Stimulated activated CD8-positive, alpha-beta memory T cell treated with anti-CD3 and anti-CD28 coated beads, Interleukin-12 subunit alpha, Interleukin-12 subunit beta, amount 100 ng/mL, for 1 hour (primary cell): ENCODE measurements at regions not wholly inside any gene's neighbourhood (a gene's known extent, or its start where the extent isn't known, plus 50 kb on each side); places are given as distances from the start of the nearest gene placed in this dataset.
"Not testable (repeated sequence)": the region's sequence is repeated elsewhere in the genome, so short reads cannot be mapped to it uniquely, and the experiment has no call there.

Experiments used
- DNase-seq: peaks from one replicate; pipeline ENCODE4 v3.0.0-alpha.2; 2020; ENCODE audit warnings: low read depth

DNA sequence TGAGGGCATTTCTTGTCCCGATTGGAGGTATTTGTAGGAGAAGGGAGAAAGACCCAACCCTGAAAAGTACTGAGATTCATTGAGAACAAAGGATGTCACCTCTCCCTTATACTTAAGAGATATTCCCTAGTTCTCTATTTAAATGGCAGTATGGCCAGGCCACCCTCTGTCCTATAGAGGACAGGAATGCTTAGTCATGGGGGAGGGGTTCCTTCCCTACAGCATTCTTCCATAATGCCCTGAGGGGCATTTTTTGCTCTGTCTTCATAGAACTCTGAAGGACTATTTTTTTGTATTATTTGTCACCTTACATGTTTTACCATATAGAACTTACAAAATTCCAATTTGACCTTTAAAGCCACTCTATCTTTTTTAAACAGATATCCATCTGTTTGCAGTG is 176.3 kb downstream of the TMEM161B start:
- no peak for DNase-seq

DNA sequence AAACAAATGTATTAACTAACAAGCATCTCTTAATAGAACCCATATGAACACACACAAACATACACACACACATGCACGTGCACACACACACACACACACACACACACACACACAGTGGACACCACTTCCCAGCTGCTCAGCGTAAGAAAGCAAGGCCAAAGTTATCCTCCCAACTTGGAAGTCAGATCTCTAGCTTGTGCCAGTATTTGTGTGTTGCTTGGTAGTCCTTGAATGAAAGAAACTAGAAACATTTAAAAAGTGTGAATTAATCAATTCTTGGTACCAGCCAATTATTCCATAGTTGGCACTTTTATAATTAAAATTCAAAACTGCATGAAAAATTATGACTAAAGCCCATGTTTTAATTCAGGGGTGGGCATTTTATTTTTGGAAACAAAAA is 178.1 kb downstream of the TMEM161B start:
- DNase-seq: no peak

DNA sequence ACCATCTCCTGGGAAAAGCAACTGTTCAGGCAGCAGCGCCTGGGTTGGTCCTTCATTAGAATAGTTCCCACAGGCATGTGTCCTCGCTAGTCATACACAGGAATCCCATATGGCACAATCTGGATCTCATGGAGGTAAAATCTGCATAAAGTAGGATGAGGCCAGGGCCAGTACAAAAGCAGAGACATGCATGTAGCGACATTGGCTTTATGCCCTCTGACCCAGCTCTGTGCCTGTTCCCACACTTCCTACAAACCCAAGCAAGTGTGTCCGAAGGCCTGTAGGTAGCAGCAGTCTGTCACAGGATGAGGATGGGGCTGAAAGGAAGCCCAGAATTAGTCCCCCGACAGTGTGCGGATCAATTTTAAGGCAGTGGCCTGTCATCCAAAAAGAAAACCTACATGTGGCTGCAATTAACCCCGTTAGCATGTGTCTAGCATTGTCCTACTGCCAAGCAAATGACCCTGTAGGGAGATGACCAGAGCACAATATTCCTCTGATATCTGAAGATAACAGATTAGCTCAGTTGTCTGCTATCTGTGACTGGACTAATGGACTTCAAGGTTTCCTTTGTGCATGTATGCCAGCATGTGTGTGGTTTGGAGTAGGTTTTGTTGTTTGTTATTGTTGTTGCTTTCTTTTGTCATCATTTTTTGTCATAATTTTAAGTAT is 178.8 kb downstream of the TMEM161B start:
- DNase-seq: no peak

- no peak for DNase-seq
These were observed 183.2 kb downstream of the TMEM161B start for GRCh38 chr5:88085462-88085861.

DNA sequence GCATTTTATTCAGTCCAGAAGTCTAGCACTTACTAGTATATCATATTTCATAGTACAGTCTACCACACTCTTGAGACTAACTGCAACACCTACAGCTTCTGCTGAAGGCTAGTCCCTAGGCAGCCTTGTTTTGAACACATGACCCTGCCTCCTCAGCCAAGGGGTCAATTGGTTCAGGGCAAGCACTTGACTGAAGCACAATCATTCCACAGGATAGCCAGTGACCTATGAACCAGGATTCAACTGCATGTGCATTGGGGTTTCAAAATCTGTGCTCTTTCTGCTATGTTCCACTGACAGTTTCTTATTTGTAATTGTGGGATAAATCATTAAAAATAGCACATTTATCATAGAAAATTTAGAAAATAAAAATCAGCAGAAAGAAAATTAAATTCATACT is 186.8 kb downstream of the TMEM161B start:
- no peak for DNase-seq

- no peak for DNase-seq
These were observed 204.8 kb downstream of the TMEM161B start for GRCh38 chr5:88063813-88064212.

- no peak for DNase-seq
These were observed 208.5 kb downstream of the TMEM161B start for GRCh38 chr5:88060194-88060593.

GRCh38 chr5:88058625-88059024 is 210.0 kb downstream of the TMEM161B start:
- no peak for DNase-seq

GRCh38 chr5:88052468-88052867 is 216.2 kb downstream of the TMEM161B start:
- not testable (repeated sequence) for DNase-seq

- DNase-seq: no peak
These were observed 217.5 kb downstream of the TMEM161B start for GRCh38 chr5:88051148-88051547.

GRCh38 chr5:88049737-88050136 is 218.9 kb downstream of the TMEM161B start:
- DNase-seq: no peak

- DNase-seq: no peak
These were observed 219.5 kb downstream of the TMEM161B start for GRCh38 chr5:88049156-88049555.

- DNase-seq: no peak
These were observed 222.6 kb downstream of the TMEM161B start for GRCh38 chr5:88045931-88046461.

GRCh38 chr5:88045165-88045564 is 223.5 kb downstream of the TMEM161B start:
- DNase-seq: no peak

DNA sequence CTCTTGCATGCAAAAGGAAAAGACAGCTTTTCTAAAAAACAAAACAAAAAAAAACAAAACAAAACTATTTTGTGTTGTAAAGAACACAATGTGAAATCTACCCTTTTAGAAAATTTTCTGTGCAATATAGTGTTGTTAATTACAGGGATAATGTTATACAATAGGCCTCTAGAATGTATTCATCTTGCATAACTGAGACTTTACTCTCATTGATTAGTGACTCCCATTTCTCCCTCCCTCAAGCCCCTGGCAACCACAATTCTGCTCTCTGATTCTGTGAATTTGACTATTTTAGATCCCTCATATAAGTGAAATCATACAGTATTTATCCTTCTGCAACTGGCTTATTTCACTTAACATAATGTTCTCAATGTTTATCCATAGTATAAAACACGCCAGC is 234.1 kb downstream of the TMEM161B start:
- DNase-seq: no peak

- DNase-seq: no peak
These were observed 235.5 kb downstream of the TMEM161B start for GRCh38 chr5:88033191-88033590.

GRCh38 chr5:88029011-88029410 is 239.6 kb downstream of the TMEM161B start:
- DNase-seq: no peak

- no peak for DNase-seq
These were observed 247.5 kb downstream of the TMEM161B start for GRCh38 chr5:88021141-88021540.

- not testable (repeated sequence) for DNase-seq
These were observed 253.7 kb downstream of the TMEM161B start for GRCh38 chr5:88014984-88015383.

GRCh38 chr5:88000877-88001276 is 267.8 kb downstream of the TMEM161B start:
- DNase-seq: no peak

GRCh38 chr5:87997662-87998061 is 271.0 kb downstream of the TMEM161B start:
- no peak for DNase-seq

DNA sequence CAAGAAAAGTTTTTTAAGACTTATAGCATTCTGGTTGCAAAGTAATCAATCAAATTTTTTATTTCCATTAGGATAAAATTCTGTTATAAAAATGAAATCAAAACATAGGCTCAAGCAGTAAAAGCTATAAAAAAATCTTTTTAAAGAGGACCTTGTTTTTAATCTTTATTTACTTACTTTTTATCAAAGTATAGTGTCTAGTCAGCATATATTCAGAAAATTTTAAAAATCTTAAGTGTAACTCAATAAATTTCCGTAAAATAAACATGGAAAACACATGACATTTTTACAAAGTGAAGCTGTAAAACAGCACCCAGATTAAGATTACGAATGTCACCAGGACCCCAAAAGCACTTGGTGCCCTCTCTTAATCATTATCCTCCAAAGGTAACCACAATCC is 302.4 kb downstream of the TMEM161B start:
- DNase-seq: no peak

DNA sequence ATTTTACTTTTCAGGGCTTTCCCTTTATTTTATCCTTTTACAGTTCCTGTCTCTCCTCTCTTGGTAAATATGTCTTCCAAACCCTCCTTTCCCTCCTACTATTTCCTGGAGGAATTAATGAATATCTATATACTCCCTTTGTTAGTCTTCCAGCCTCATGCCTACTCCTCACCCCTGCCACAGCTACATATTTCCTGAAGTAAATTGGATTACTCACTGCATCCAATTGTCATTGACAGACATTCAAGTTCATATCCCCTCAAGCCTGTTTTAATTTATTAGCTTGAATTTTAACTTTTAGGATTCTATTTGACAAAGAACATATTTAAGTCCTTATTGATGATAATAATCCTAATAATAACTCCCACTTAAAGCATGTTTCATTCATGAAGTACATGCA is 314.5 kb downstream of the TMEM161B start:
- no peak for DNase-seq

DNA sequence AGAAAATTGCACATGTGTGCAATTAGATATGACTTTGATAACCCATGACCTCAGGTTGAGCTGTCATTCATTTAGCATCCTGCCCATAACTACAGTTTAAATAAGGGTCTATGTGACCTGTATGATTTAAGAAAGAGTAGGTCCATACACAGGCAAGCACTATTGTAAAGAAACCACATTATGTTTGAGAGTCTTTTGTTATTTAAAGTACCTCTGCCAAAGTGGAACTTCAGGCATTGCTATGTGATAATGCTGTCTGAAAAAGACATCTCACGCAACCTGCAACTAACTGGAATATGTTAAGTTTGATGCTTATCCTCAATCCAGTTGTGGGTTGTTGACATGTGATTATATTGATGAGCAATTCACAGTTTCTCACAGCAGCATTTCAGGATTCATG is 317.0 kb downstream of the TMEM161B start:
- DNase-seq: no peak
